Spleen (tissue), 11 donors: ENCODE measurements at regions not wholly inside any gene's neighbourhood (a gene's known extent, or its start where the extent isn't known, plus 50 kb on each side); places are given as distances from the start of the nearest gene placed in this dataset.

Experiments
- DNase-seq: peaks from one replicate; pipeline ENCODE4 v3.0.0-alpha.2; 2020
- H3K27ac ChIP-seq, 8 donors: fragments of 200-600 bp; sonication (generic) in 7 of 8; 1 replicate in 4 of 8; 2 replicates in 4 of 8; pipeline versions ENCODE4 v1.5.0 to v1.8.0; 2016 to 2021; ENCODE audit warnings: inconsistent platforms in 4 of 8, mild to moderate bottlenecking in 4 of 8, moderate library complexity in 1 of 8
- H3K27me3 ChIP-seq, 7 donors: fragments of 200-600 bp; sonication (generic) in 6 of 7; replicated peaks in 1 of 7; 1 replicate in 4 of 7; 2 replicates in 3 of 7; pipeline versions ENCODE4 v1.5.0 to v1.8.0; 2016 to 2021; ENCODE audit warnings: inconsistent platforms in 3 of 7, mild to moderate bottlenecking in 1 of 7
- H3K36me3 ChIP-seq, 6 donors: fragments of 200-600 bp; sonication (generic) in 5 of 6; 1 replicate in 4 of 6; 2 replicates in 2 of 6; pipeline versions ENCODE4 v1.5.0 to v1.8.0; 2016 to 2021; ENCODE audit warnings: inconsistent platforms in 2 of 6
- H3K4me1 ChIP-seq, 6 donors: fragments of 200-600 bp; sonication (generic) in 5 of 6; 1 replicate in 3 of 6; 2 replicates in 3 of 6; pipeline versions ENCODE4 v1.5.0 to v1.8.0; 2016 to 2021; ENCODE audit warnings: inconsistent platforms in 3 of 6
- H3K4me3 ChIP-seq, 8 donors: fragments of 200-600 bp; sonication (generic) in 7 of 8; 1 replicate in 4 of 8; 2 replicates in 4 of 8; pipeline versions ENCODE4 v1.5.0 to v1.8.0; 2016 to 2021; ENCODE audit warnings: inconsistent platforms in 4 of 8, mild to moderate bottlenecking in 4 of 8, moderate library complexity in 2 of 8
- H3K9me3 ChIP-seq, 8 donors: fragments of 200-600 bp; sonication (generic) in 7 of 8; 1 replicate in 4 of 8; 2 replicates in 4 of 8; pipeline versions ENCODE4 v1.5.0 to v1.8.0; 2016 to 2021; ENCODE audit warnings: inconsistent platforms in 4 of 8
- CTCF ChIP-seq, 11 experiments: fragments of 200-600 bp in 7 of 11; fragments of 450-650 bp in 4 of 11; sonication (generic) in 4 of 11; IDR thresholded peaks in 8 of 11; conservative IDR thresholded peaks in 3 of 11; 1 replicate in 7 of 11; 2 replicates in 4 of 11; pipeline versions ENCODE4 v1.4.0 to v1.8.0; 2016 to 2021; ENCODE audit warnings: antibody characterized with exemption in 11 of 11, inconsistent platforms in 4 of 11, mild to moderate bottlenecking in 1 of 11
- POLR2A ChIP-seq, 3 donors: fragments of 450-650 bp; IDR thresholded peaks; one replicate each; pipeline ENCODE4 v1.5.1; 2017; ENCODE audit warnings: antibody characterized with exemption in 3 of 3, mild to moderate bottlenecking in 1 of 3
- POLR2AphosphoS5 ChIP-seq, 3 donors: sonication (generic); formaldehyde crosslinking; IDR thresholded peaks; one replicate each; pipeline ENCODE4 v1.5.1; 2017; ENCODE audit warnings: antibody characterized with exemption in 3 of 3
- WGBS, 5 donors: extraction: QIAGEN DNeasy Blood & Tissue Kit in 3 of 5; methylation state at CpG; one replicate each; pipeline versions ENCODE4 v1.1.5 to v1.1.7; 2013 to 2018; 5-methylcytosine and 5-hydroxymethylcytosine counted together
- intact Hi-C: fragments of 100-400 bp; cut with DNase I; formaldehyde crosslinking; loops from one replicate; pipeline ENCODE4 v1.15.0; 2023; ENCODE audit warnings: low total_unique reads
- donor health status: healthy with polysubstance abuse.
- donor health status: DM: no; HTN: no; CAD: no; lungs with moderate emphysema.
- donor health status: DM: no; HTN: no; CAD: no.
- donor health status: Bipolar disorder and iron deficiency.
- donor health status: healthy.
- donor health status: DM: no; HTN: no; CAD: no.
- donor health status: DM: yes; HTN: yes; CAD: no.

DNA sequence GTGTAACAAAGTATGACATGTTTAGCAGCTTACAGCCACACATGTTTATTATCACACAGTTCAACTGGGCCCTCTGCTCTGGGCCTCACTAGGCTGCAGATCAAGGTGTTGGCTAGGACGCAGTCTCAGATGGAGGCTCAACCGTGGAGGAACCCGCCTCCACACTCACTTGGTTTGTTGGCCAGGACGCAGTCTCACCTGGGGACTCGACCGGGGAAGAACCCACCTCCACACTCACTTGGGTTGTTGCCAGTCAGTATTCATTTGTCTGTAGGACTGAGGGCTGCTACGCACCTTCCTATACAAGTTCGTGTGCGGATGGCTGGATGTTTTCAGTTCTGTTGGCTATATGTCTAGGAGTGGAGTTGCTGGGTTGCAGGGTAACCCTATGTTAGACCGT is 240.7 kb upstream of the CIBAR2 start:
- TF ChIP-seq POLR2AphosphoS5 (IDR thresholded peaks at IDR 0.05), result no peak
- TF ChIP-seq CTCF (IDR thresholded peaks at IDR 0.05 in 8 of 11, conservative IDR thresholded peaks at IDR 0.05 in 3 of 11), result no peak
- TF ChIP-seq POLR2A (IDR thresholded peaks at IDR 0.05), result no peak
- Histone ChIP-seq H3K4me1 (peaks cover 5 to 45% (median 29%) of the 10 kb centered on the region in 6 donors), H3K27me3 (no peaks in the 10 kb centered on the region), H3K27ac (no peak overlapping the region), H3K4me3 (no peak overlapping the region), H3K9me3 (peaks cover 0 to 8% (median 2%) of the 10 kb centered on the region in 8 donors), H3K36me3 (no peaks in the 10 kb centered on the region)
- intact Hi-C loops, result no loop called here
- DNase-seq, result no peak
- WGBS, 5 donors, result 92 to 98% (median 95%) methylated on average over 10 of the region's 10 CpGs

DNA sequence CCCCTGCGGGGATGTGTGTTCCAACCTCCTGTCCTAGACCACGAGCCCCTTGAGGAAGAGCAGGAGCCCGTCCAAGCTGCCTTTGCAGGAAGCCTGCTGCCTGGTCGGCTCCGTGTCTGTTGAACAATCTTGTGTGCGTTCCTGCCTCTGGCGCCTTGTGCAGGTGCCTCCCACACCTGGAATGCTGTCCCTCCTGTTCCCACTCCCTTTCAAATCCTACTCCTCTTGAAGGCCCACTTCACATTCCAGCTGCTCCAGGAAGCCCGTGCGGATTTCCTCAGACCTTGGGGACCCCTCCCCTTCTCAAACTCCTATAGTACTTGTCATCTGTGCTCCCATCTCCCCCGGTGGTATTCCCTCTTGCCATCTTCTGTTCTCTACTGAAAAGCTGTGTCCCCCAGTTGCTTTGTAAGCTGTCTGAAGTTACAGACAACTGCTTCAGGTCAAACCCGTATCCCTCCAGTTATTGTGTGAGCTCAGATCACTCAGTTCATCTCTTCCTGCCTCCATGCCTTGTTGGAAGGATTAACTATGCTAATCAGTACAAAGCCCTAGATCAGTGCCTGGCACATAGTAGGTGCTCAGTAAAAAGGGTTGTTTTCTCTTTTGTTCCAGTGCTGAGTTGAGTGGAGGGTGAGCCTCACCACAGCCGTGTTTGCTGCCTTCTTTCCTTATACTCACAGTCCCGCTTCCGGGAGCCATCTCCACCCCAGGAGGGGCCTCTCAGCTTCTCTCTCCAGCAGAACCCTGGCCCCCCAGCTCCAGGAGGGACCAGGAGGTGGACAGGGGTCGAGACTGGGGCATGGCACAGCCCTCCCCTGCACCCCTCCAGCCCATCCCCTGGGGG is 241.8 kb upstream of the CIBAR2 start:
- H3K27ac ChIP-seq, result peak overlapping the region in 5 of 8 donors; percentile 11 to 42 (median 28)
- no peak for TF ChIP-seq POLR2AphosphoS5 (IDR thresholded peaks at IDR 0.05)
- no peak for TF ChIP-seq POLR2A (IDR thresholded peaks at IDR 0.05)
- no peak for TF ChIP-seq CTCF (IDR thresholded peaks at IDR 0.05 in 8 of 11, conservative IDR thresholded peaks at IDR 0.05 in 3 of 11)
- H3K9me3 ChIP-seq, result peaks cover 0 to 8% (median 2%) of the 10 kb centered on the region in 8 donors
- no peaks in the 10 kb centered on the region for H3K27me3 ChIP-seq
- no peak overlapping the region for H3K4me3 ChIP-seq
- no peaks in the 10 kb centered on the region for H3K36me3 ChIP-seq
- 44 to 71% (median 55%) methylated on average over 15 of the region's 15 CpGs for WGBS, 5 donors
- peaks cover 5 to 45% (median 29%) of the 10 kb centered on the region in 6 donors for H3K4me1 ChIP-seq
- no peak for DNase-seq
- intact Hi-C loops, result no loop called here

DNA sequence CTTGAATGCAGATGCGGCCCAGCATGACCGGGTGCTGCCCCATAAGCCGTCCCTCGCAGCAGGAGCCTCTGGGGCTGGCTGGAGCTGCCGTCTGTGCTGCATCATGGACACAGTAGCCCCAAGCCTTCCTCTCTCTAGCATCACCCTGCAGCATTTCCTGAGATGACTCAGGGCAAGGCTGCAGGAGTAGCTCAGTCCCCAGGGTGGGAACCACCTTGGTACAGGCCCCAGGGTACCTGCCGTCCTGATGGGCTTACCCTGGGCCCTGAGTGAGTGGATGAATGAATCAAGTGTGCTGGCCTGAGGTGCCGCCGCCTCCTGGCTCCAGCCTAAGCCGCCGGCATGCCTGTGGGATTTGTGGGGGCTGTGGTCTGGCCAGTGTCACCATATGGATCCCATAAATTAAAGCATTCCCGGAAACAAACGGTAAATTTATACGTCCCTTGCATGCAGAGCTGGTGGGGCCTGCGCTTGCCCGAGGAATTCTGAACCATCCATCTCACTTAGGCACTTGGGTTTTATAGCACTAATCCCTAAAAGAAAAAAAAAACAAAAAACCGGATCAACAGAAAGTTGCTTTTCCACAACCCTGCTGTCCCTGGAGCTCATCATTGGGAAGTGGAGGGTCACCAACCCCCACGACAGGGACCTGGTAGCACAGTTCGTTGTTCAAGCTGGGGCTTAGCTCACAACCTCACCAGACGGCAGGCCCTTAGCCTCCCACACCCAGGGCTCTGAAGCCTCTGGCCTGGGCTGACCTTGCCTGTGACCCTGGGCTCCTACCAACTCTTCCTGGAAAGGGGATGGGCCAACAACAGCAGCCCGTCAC is 242.6 kb upstream of the CIBAR2 start:
- no peaks in the 10 kb centered on the region for H3K27me3 ChIP-seq
- intact Hi-C loops, result no loop called here
- H3K27ac ChIP-seq, result peak overlapping the region in 5 of 8 donors; percentile 11 to 42 (median 28)
- peaks cover 5 to 43% (median 25%) of the 10 kb centered on the region in 6 donors for H3K4me1 ChIP-seq
- TF ChIP-seq POLR2AphosphoS5 (IDR thresholded peaks at IDR 0.05), result peak; percentile 65 to 79 (median 77)
- TF ChIP-seq CTCF (IDR thresholded peaks at IDR 0.05 in 8 of 11, conservative IDR thresholded peaks at IDR 0.05 in 3 of 11), result no peak
- no peak for TF ChIP-seq POLR2A (IDR thresholded peaks at IDR 0.05)
- no peak overlapping the region for H3K4me3 ChIP-seq
- no peak for DNase-seq
- no peaks in the 10 kb centered on the region for H3K36me3 ChIP-seq
- WGBS, 5 donors, result 41 to 62% (median 49%) methylated on average over 17 to 20 of the region's 20 CpGs
- H3K9me3 ChIP-seq, result peaks cover 0 to 8% (median 2%) of the 10 kb centered on the region in 8 donors

- Histone ChIP-seq H3K9me3 (peaks cover 0 to 8% (median 2%) of the 10 kb centered on the region in 8 donors), H3K36me3 (no peaks in the 10 kb centered on the region), H3K27me3 (no peaks in the 10 kb centered on the region), H3K27ac (peak overlapping the region in 1 of 8 donors; percentile 42), H3K4me1 (peaks cover 5 to 37% (median 23%) of the 10 kb centered on the region in 6 donors), H3K4me3 (no peak overlapping the region)
- TF ChIP-seq CTCF (IDR thresholded peaks at IDR 0.05 in 8 of 11, conservative IDR thresholded peaks at IDR 0.05 in 3 of 11) (no peak), POLR2AphosphoS5 (IDR thresholded peaks at IDR 0.05) (no peak), POLR2A (IDR thresholded peaks at IDR 0.05) (no peak)
- WGBS, 5 donors, result 76 to 90% (median 82%) methylated on average over 7 of the region's 7 CpGs
- intact Hi-C loops, result no loop called here
- no peak for DNase-seq
Observed at GRCh38 chr16:85355515-85355837, 243.2 kb upstream of the CIBAR2 start.
